ENCODE measurements at regions not wholly inside any gene's neighbourhood (a gene's known extent, or its start where the extent isn't known, plus 50 kb on each side); places are given as distances from the start of the nearest gene placed in this dataset.

GRCh38 chr13:74476365-74476764 is 342.2 kb upstream of the KLF12 start:
- no peaks in the 10 kb centered on the region for H3K4me1 ChIP-seq
- WGBS, 2 donors (ENCODE audit: low coverage in 1 of 2) = 92 to 100% methylated on average over 1 of the region's 1 CpG
- no peak for TF ChIP-seq CTCF (IDR thresholded peaks at IDR 0.05)
- TF ChIP-seq POLR2A (IDR thresholded peaks at IDR 0.05) = no peak
- no peaks in the 10 kb centered on the region for H3K9me3 ChIP-seq
- no peak for ATAC-seq
- no peak overlapping the region for H3K4me3 ChIP-seq
- no peaks in the 10 kb centered on the region for H3K36me3 ChIP-seq
- no peaks in the 10 kb centered on the region for H3K27me3 ChIP-seq
- no peak overlapping the region for H3K27ac ChIP-seq

GRCh38 chr13:74466864-74467263 is 332.7 kb upstream of the KLF12 start:
- Histone ChIP-seq H3K9me3 (no peaks in the 10 kb centered on the region), H3K36me3 (no peaks in the 10 kb centered on the region), H3K27me3 (no peaks in the 10 kb centered on the region), H3K27ac (no peak overlapping the region), H3K4me3 (no peak overlapping the region), H3K4me1 (no peaks in the 10 kb centered on the region)
- TF ChIP-seq CTCF (IDR thresholded peaks at IDR 0.05) (no peak), POLR2AphosphoS5 (IDR thresholded peaks at IDR 0.05) (no peak)
- no peak for ATAC-seq

- 100% methylated on average over 1 to 2 of the region's 2 CpGs for whole genome bisulfite sequencing, 2 donors (ENCODE audit: low coverage in 1 of 2)
- H3K4me1 ChIP-seq = no peaks in the 10 kb centered on the region
These were observed 331.8 kb upstream of the KLF12 start for GRCh38 chr13:74466020-74466419.

GRCh38 chr13:74465271-74465670 is 331.1 kb upstream of the KLF12 start:
- H3K4me3 ChIP-seq = no peak overlapping the region
- ATAC-seq = no peak
- H3K27ac ChIP-seq = no peak overlapping the region
- TF ChIP-seq POLR2A (IDR thresholded peaks at IDR 0.05) (no peak), CTCF (IDR thresholded peaks at IDR 0.05) (no peak), EP300 (IDR thresholded peaks at IDR 0.05) (no peak), POLR2AphosphoS5 (IDR thresholded peaks at IDR 0.05) (no peak)
- no peaks in the 10 kb centered on the region for H3K9me3 ChIP-seq
- 100% methylated on average over 1 of the region's 2 CpGs for WGBS, 2 donors (ENCODE audit: low coverage in 1 of 2)
- H3K27me3 ChIP-seq = no peaks in the 10 kb centered on the region
- no peaks in the 10 kb centered on the region for H3K36me3 ChIP-seq
- no peaks in the 10 kb centered on the region for H3K4me1 ChIP-seq

More at GRCh38 chr13:74466020-74466419, 331.8 kb upstream of the KLF12 start:
- H3K36me3 ChIP-seq = no peaks in the 10 kb centered on the region
- H3K27me3 ChIP-seq = no peaks in the 10 kb centered on the region
- no peak overlapping the region for H3K27ac ChIP-seq
- ATAC-seq = no peak
- no peak overlapping the region for H3K4me3 ChIP-seq
- no peak for TF ChIP-seq CTCF (IDR thresholded peaks at IDR 0.05)
- TF ChIP-seq POLR2AphosphoS5 (IDR thresholded peaks at IDR 0.05) = no peak
- no peak for TF ChIP-seq EP300 (IDR thresholded peaks at IDR 0.05)
- no peak for TF ChIP-seq POLR2A (IDR thresholded peaks at IDR 0.05)
- no peaks in the 10 kb centered on the region for H3K9me3 ChIP-seq

GRCh38 chr13:74464670-74465069 is 330.5 kb upstream of the KLF12 start:
- H3K4me1 ChIP-seq = no peaks in the 10 kb centered on the region
- no peaks in the 10 kb centered on the region for H3K9me3 ChIP-seq
- WGBS, 2 donors (ENCODE audit: low coverage in 1 of 2) = 46 to 60% methylated on average over 3 of the region's 3 CpGs
- TF ChIP-seq CTCF (IDR thresholded peaks at IDR 0.05) (no peak), EP300 (IDR thresholded peaks at IDR 0.05) (no peak), POLR2A (IDR thresholded peaks at IDR 0.05) (no peak), POLR2AphosphoS5 (IDR thresholded peaks at IDR 0.05) (no peak)
- no peak for ATAC-seq
- H3K4me3 ChIP-seq = no peak overlapping the region
- no peak overlapping the region for H3K27ac ChIP-seq
- no peaks in the 10 kb centered on the region for H3K36me3 ChIP-seq
- H3K27me3 ChIP-seq = no peaks in the 10 kb centered on the region

Data from gastroesophageal sphincter (tissue), 4 donors.